Vagina (tissue), 2 donors: ENCODE measurements at regions not wholly inside any gene's neighbourhood (a gene's known extent, or its start where the extent isn't known, plus 50 kb on each side); places are given as distances from the start of the nearest gene placed in this dataset.

Experiments
- CTCF ChIP-seq, 3 experiments: fragments of 450-650 bp in 2 of 3; fragments of 200-600 bp in 1 of 3; sonication (generic) in 1 of 3; IDR thresholded peaks; one replicate each; pipeline ENCODE4 v1.5.1; 2017 to 2019; ENCODE audit warnings: antibody characterized with exemption in 3 of 3, mild to moderate bottlenecking in 2 of 3, moderate library complexity in 2 of 3
- POLR2A ChIP-seq, 2 donors: fragments of 450-650 bp; IDR thresholded peaks; one replicate each; pipeline ENCODE4 v1.6.1; 2017; ENCODE audit warnings: antibody characterized with exemption in 2 of 2, mild to moderate bottlenecking in 2 of 2, moderate library complexity in 2 of 2

- TF ChIP-seq CTCF (IDR thresholded peaks at IDR 0.05) (no peak), POLR2A (IDR thresholded peaks at IDR 0.05) (no peak)
Observed at GRCh38 chr16:61295311-61295710, 740.9 kb downstream of the CDH8 start.
